PC-3 (cell line): ENCODE measurements at regions not wholly inside any gene's neighbourhood (a gene's known extent, or its start where the extent isn't known, plus 50 kb on each side); places are given as distances from the start of the nearest gene placed in this dataset.

ENCODE experiments used
- ATAC-seq: fragments of 200-7000 bp; cut with Tn5 transposase; 2 replicates; pipeline ENCODE4 v1.9.1; 2020; ENCODE audit warnings: mild to moderate bottlenecking, moderate library complexity
- BruUV-seq: library from RNA; stranded (reverse); fragments of 400-500 nt; replicated peaks from 2 replicates; lab custom pipeline; 2021; lab: Mats Ljungman, UMichigan
- CTCF ChIA-PET: fragments of 300-600 bp; sonication (Branson Sonifier 250); formaldehyde crosslinking; loops from one replicate; lab custom pipeline; 2022; ENCODE audit warnings: antibody characterized with exemption; lab: Charles Lee
- POLR2A ChIA-PET: fragments of 300-600 bp; sonication (Branson Sonifier 250); formaldehyde crosslinking; loops from one replicate; lab custom pipeline; 2022; ENCODE audit warnings: antibody characterized with exemption; ENCODE audit not compliant: unreplicated experiment; lab: Charles Lee
- DNase-seq: peaks from one replicate; pipeline ENCODE4 v3.0.0-alpha.2; 2015
- H2AFZ ChIP-seq: fragments of 300-600 bp; sonication (generic); 2 replicates; pipeline ENCODE4 v1.6.0; 2016; ENCODE audit warnings: antibody characterized with exemption, low read length
- H3F3A ChIP-seq: fragments of 300-600 bp; sonication (generic); one replicate; pipeline ENCODE4 v1.6.0; 2017; ENCODE audit warnings: antibody characterized with exemption, low read length, control low read depth, mild to moderate bottlenecking; ENCODE audit not compliant: unreplicated experiment
- H3K27ac ChIP-seq: fragments of 300-600 bp; sonication (generic); 2 replicates; pipeline ENCODE4 v1.5.1; 2016; ENCODE audit warnings: mild to moderate bottlenecking, low read length
- H3K27me3 ChIP-seq: fragments of 300-600 bp; sonication (generic); 2 replicates; pipeline ENCODE4 v1.6.1; 2016; ENCODE audit warnings: low read length, mixed read lengths
- H3K36me3 ChIP-seq: fragments of 300-600 bp; sonication (generic); 2 replicates; pipeline ENCODE4 v1.6.1; 2016; ENCODE audit warnings: low read depth, mixed run types, low read length, mixed read lengths
- H3K4me1 ChIP-seq: fragments of 300-600 bp; sonication (generic); 2 replicates; pipeline ENCODE4 v1.5.1; 2016; ENCODE audit warnings: low read length; ENCODE audit not compliant: insufficient read depth
- H3K4me2 ChIP-seq: fragments of 300-600 bp; sonication (generic); 2 replicates; pipeline ENCODE4 v1.6.0; 2016; ENCODE audit warnings: low read length
- H3K4me3 ChIP-seq: fragments of 300-600 bp; sonication (generic); 2 replicates; pipeline ENCODE4 v1.5.1; 2016; ENCODE audit warnings: mild to moderate bottlenecking, low read length, mixed read lengths
- H3K79me2 ChIP-seq: fragments of 300-600 bp; sonication (generic); 2 replicates; pipeline ENCODE4 v1.6.1; 2017; ENCODE audit warnings: low read length, mixed read lengths
- H3K9ac ChIP-seq: fragments of 300-600 bp; sonication (generic); 2 replicates; pipeline ENCODE4 v1.6.0; 2016; ENCODE audit warnings: mild to moderate bottlenecking, low read length
- H3K9me2 ChIP-seq: fragments of 300-600 bp; sonication (generic); replicated peaks from 2 replicates; pipeline ENCODE4 v1.6.1; 2016; ENCODE audit warnings: mixed run types, low read length, mixed read lengths
- H3K9me3 ChIP-seq: fragments of 300-600 bp; sonication (generic); 2 replicates; pipeline ENCODE4 v1.6.1; 2016; ENCODE audit warnings: low read length, mixed read lengths
- H4K20me1 ChIP-seq: fragments of 300-600 bp; sonication (generic); 2 replicates; pipeline ENCODE4 v1.6.1; 2016; ENCODE audit warnings: low read length, mixed read lengths
- CTCF ChIP-seq: fragments of 300-600 bp; sonication (generic); conservative IDR thresholded peaks from 2 replicates; pipeline ENCODE4 v1.5.1; 2017; ENCODE audit warnings: antibody characterized with exemption, low read depth, mild to moderate bottlenecking, low read length
- EZH2 ChIP-seq: fragments of 300-600 bp; sonication (generic); IDR thresholded peaks from one replicate; pipeline ENCODE4 v1.6.1; 2017; ENCODE audit warnings: antibody characterized with exemption, mild to moderate bottlenecking, low read length; ENCODE audit not compliant: unreplicated experiment
- EZH2phosphoT487 ChIP-seq: fragments of 300-600 bp; sonication (generic); IDR thresholded peaks from 2 replicates; pipeline ENCODE4 v1.6.1; 2018; ENCODE audit warnings: mild to moderate bottlenecking, antibody characterized with exemption, low read length, borderline replicate concordance
- intact Hi-C: fragments of 100-400 bp; cut with micrococcal nuclease; formaldehyde crosslinking; loops from 2 replicates; pipeline ENCODE4 v1.9.0; 2023

GRCh38 chr9:25913806-25914205, 235.6 kb upstream of the TUSC1 start:
- H4K20me1 ChIP-seq, result no peaks in the 10 kb centered on the region
- ChIA-PET CTCF (no interaction called here), POLR2A (no interaction called here)
- H3F3A ChIP-seq, result no peaks in the 10 kb centered on the region
- no peaks in the 10 kb centered on the region for H3K79me2 ChIP-seq
- H3K27ac ChIP-seq, result no peak overlapping the region
- H3K9ac ChIP-seq, result no peak overlapping the region
- ATAC-seq (no peak), DNase-seq (peak; percentile 60)
- no TSS peak for BruUV-seq
- H2AFZ ChIP-seq, result no peak overlapping the region
- TF ChIP-seq EZH2 (no peak), CTCF (no peak), EZH2phosphoT487 (no peak)
- H3K4me1 ChIP-seq, result peaks cover 7% of the 10 kb centered on the region; the same call in 1 of the 2 replicates
- H3K9me3 ChIP-seq, result no peaks in the 10 kb centered on the region
- no peaks in the 10 kb centered on the region for H3K36me3 ChIP-seq
- no peak overlapping the region for H3K4me3 ChIP-seq
- H3K9me2 ChIP-seq, result no peaks in the 10 kb centered on the region
- H3K4me2 ChIP-seq, result no peak overlapping the region
- intact Hi-C loops, result no loop called here
- no peaks in the 10 kb centered on the region for H3K27me3 ChIP-seq

- Histone ChIP-seq H3K4me2 (no peak overlapping the region), H3K4me3 (no peak overlapping the region), H3K79me2 (no peaks in the 10 kb centered on the region), H3K4me1 (no peaks in the 10 kb centered on the region), H2AFZ (no peak overlapping the region), H3K9me2 (no peaks in the 10 kb centered on the region), H3F3A (no peaks in the 10 kb centered on the region), H3K9me3 (no peaks in the 10 kb centered on the region), H4K20me1 (no peaks in the 10 kb centered on the region), H3K27me3 (no peaks in the 10 kb centered on the region), H3K27ac (no peak overlapping the region), H3K36me3 (no peaks in the 10 kb centered on the region), H3K9ac (no peak overlapping the region)
- no peak for TF ChIP-seq CTCF
- TF ChIP-seq EZH2, result no peak
- TF ChIP-seq EZH2phosphoT487, result no peak
- ATAC-seq (no peak), DNase-seq (no peak)
- ChIA-PET CTCF (no interaction called here), POLR2A (no interaction called here)
- BruUV-seq, result no TSS peak
- intact Hi-C loops, result no loop called here
Measured at GRCh38 chr9:25904701-25905100, 226.5 kb upstream of the TUSC1 start.

GRCh38 chr9:25891527-25891926, 213.3 kb upstream of the TUSC1 start:
- no peaks in the 10 kb centered on the region for H3F3A ChIP-seq
- no TSS peak for BruUV-seq
- H3K9ac ChIP-seq, result no peak overlapping the region
- H2AFZ ChIP-seq, result no peak overlapping the region
- CTCF ChIA-PET, result no interaction called here
- no peaks in the 10 kb centered on the region for H3K9me3 ChIP-seq
- POLR2A ChIA-PET, result no interaction called here
- H3K27me3 ChIP-seq, result no peaks in the 10 kb centered on the region
- intact Hi-C loops, result no loop called here
- H3K4me3 ChIP-seq, result no peak overlapping the region
- no peaks in the 10 kb centered on the region for H3K4me1 ChIP-seq
- H3K36me3 ChIP-seq, result no peaks in the 10 kb centered on the region
- H3K27ac ChIP-seq, result no peak overlapping the region
- no peaks in the 10 kb centered on the region for H3K9me2 ChIP-seq
- DNase-seq (no peak), ATAC-seq (no peak)
- no peak overlapping the region for H3K4me2 ChIP-seq
- H4K20me1 ChIP-seq, result no peaks in the 10 kb centered on the region
- no peak for TF ChIP-seq EZH2phosphoT487
- TF ChIP-seq EZH2, result no peak
- TF ChIP-seq CTCF, result no peak
- H3K79me2 ChIP-seq, result no peaks in the 10 kb centered on the region
